ENCODE measurements at regions not wholly inside any gene's neighbourhood (a gene's known extent, or its start where the extent isn't known, plus 50 kb on each side); places are given as distances from the start of the nearest gene placed in this dataset.

GRCh38 chr14:31930493-31931240, 146.4 kb upstream of the ARHGAP5 start:
- Mint-ChIP-seq H3K27me3 (peaks cover 2% of the 10 kb centered on the region), H3K36me3 (ENCODE audit: low read depth) (no peaks in the 10 kb centered on the region), H3K27ac (no peak overlapping the region), H3K9me3 (no peaks in the 10 kb centered on the region), H3K4me1 (ENCODE audit: low read depth) (no peaks in the 10 kb centered on the region), H3K4me3 (no peak overlapping the region)
- TF ChIP-seq CTCF (IDR thresholded peaks at IDR 0.05): no peak
- intact Hi-C loops (cut with micrococcal nuclease): loop anchor here (10.0 kb wide), 1 partner anchor 144 kb away; the partner anchor contains the start of gene ARHGAP5
- DNase-seq (no peak), ATAC-seq (peak; percentile 38)
- POLR2A ChIA-PET: no interaction called here
- CTCF ChIA-PET: no interaction called here

GRCh38 chr14:31932675-31933074, 144.4 kb upstream of the ARHGAP5 start:
- Mint-ChIP-seq H3K4me3 (no peak overlapping the region), H3K36me3 (ENCODE audit: low read depth) (no peaks in the 10 kb centered on the region), H3K4me1 (ENCODE audit: low read depth) (peaks cover 4% of the 10 kb centered on the region), H3K27me3 (peaks cover 2% of the 10 kb centered on the region), H3K9me3 (no peaks in the 10 kb centered on the region), H3K27ac (no peak overlapping the region)
- ChIA-PET POLR2A (no interaction called here), CTCF (no interaction called here)
- DNase-seq: no peak
- no peak for ATAC-seq
- intact Hi-C loops (cut with micrococcal nuclease): loop anchor here (10.0 kb wide), 1 partner anchor 142 kb away; the partner anchor contains the start of gene ARHGAP5
- TF ChIP-seq CTCF (IDR thresholded peaks at IDR 0.05): no peak

- CTCF ChIA-PET: interaction anchor here (1.6 kb wide), 1 partner anchor 7 kb away, joined by 5 read pairs; no protein-coding TSS in a partner anchor
- DNase-seq (no peak), ATAC-seq (no peak)
- Mint-ChIP-seq H3K27me3 (peaks cover 2% of the 10 kb centered on the region), H3K4me1 (ENCODE audit: low read depth) (peaks cover 9% of the 10 kb centered on the region), H3K36me3 (ENCODE audit: low read depth) (no peaks in the 10 kb centered on the region), H3K27ac (no peak overlapping the region), H3K9me3 (no peaks in the 10 kb centered on the region), H3K4me3 (no peak overlapping the region)
- TF ChIP-seq CTCF (IDR thresholded peaks at IDR 0.05): no peak
- POLR2A ChIA-PET: no interaction called here
- intact Hi-C loops (cut with micrococcal nuclease): loop anchor here (10.0 kb wide), 1 partner anchor 141 kb away; the partner anchor contains the start of gene ARHGAP5
These were observed 143.4 kb upstream of the ARHGAP5 start for GRCh38 chr14:31933716-31934115.

- TF ChIP-seq CTCF (IDR thresholded peaks at IDR 0.05): no peak
- Mint-ChIP-seq H3K4me1 (ENCODE audit: low read depth) (peaks cover 9% of the 10 kb centered on the region), H3K4me3 (no peak overlapping the region), H3K27ac (no peak overlapping the region), H3K27me3 (peaks cover 2% of the 10 kb centered on the region), H3K36me3 (ENCODE audit: low read depth) (no peaks in the 10 kb centered on the region), H3K9me3 (no peaks in the 10 kb centered on the region)
- no peak for DNase-seq
- ChIA-PET CTCF (interaction anchor here (0.9 to 1.6 kb wide), 4 partner anchors 8 to 727 kb away, joined by 3 to 5 read pairs (median 4); no protein-coding TSS in a partner anchor), POLR2A (no interaction called here)
- intact Hi-C loops (cut with micrococcal nuclease): loop anchor here (10.0 kb wide), 1 partner anchor 140 kb away; the partner anchor contains the start of gene ARHGAP5
- ATAC-seq: no peak
These were observed 142.3 kb upstream of the ARHGAP5 start for GRCh38 chr14:31934767-31935266.

DNA sequence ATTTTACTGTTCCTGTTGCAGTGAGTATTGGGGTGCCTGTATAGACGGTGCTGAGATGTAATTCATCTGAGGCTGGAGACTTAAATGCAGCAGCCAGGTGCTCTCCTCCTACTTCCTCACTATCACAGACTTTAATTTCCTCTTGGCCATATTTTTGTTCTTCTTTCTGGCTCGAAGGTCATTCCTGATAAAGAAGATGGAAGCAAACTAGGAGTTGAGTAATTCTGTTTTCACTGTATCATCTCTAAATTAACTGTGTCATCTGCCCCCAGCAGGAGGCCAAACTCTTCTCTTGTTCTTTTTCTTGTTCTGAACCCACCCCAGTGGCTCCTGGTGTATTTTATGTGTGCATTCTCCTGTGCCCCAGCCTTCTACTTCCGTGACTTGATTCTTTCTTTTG, 141.7 kb upstream of the ARHGAP5 start:
- Mint-ChIP-seq H3K36me3 (ENCODE audit: low read depth) (no peaks in the 10 kb centered on the region), H3K4me3 (no peak overlapping the region), H3K27me3 (peaks cover 2% of the 10 kb centered on the region), H3K9me3 (no peaks in the 10 kb centered on the region), H3K27ac (no peak overlapping the region), H3K4me1 (ENCODE audit: low read depth) (peaks cover 9% of the 10 kb centered on the region)
- ATAC-seq (no peak), DNase-seq (no peak)
- ChIA-PET CTCF (interaction anchor here (1.1 to 1.6 kb wide), 3 partner anchors 9 to 727 kb away, joined by 3 to 5 read pairs (median 4); no protein-coding TSS in a partner anchor), POLR2A (no interaction called here)
- TF ChIP-seq CTCF (IDR thresholded peaks at IDR 0.05): no peak
- intact Hi-C loops (cut with micrococcal nuclease): loop anchor here (10.0 kb wide), 1 partner anchor 139 kb away; the partner anchor contains the start of gene ARHGAP5
